GM23338 (cell line): ENCODE measurements at regions not wholly inside any gene's neighbourhood (a gene's known extent, or its start where the extent isn't known, plus 50 kb on each side); places are given as distances from the start of the nearest gene placed in this dataset.

Experiments used
- ATAC-seq: fragments of 200-7000 bp; cut with Tn5 transposase; 3 replicates; pipeline ENCODE4 v1.9.1; 2020
- DNase-seq: peaks from one replicate; pipeline ENCODE4 v3.0.0-alpha.2; 2015; ENCODE audit warnings: low spot score
- H2AFZ ChIP-seq: fragments of 200-600 bp; sonication (generic); 2 replicates; pipeline ENCODE4 v1.8.0; 2016; ENCODE audit warnings: antibody characterized with exemption, mild to moderate bottlenecking, moderate library complexity
- H3F3A ChIP-seq: fragments of 200-600 bp; sonication (generic); replicated peaks from 2 replicates; pipeline ENCODE4 v1.8.0; 2017; ENCODE audit warnings: antibody characterized with exemption, mixed run types, low read depth
- H3K27ac ChIP-seq: fragments of 200-600 bp; sonication (generic); 2 replicates; pipeline ENCODE4 v1.6.1; 2016; ENCODE audit warnings: low read depth
- H3K27me3 ChIP-seq: fragments of 200-600 bp; sonication (generic); 2 replicates; pipeline ENCODE4 v1.8.0; 2016; ENCODE audit warnings: mild to moderate bottlenecking, mixed run types, moderate library complexity; ENCODE audit not compliant: insufficient read depth
- H3K36me3 ChIP-seq: fragments of 200-600 bp; sonication (generic); 2 replicates; pipeline ENCODE4 v1.8.0; 2016; ENCODE audit warnings: mild to moderate bottlenecking; ENCODE audit not compliant: insufficient read depth
- H3K4me1 ChIP-seq: fragments of 200-600 bp; sonication (generic); 2 replicates; pipeline ENCODE4 v1.8.0; 2016; ENCODE audit warnings: mild to moderate bottlenecking, moderate library complexity; ENCODE audit not compliant: insufficient read depth
- H3K4me2 ChIP-seq: fragments of 200-600 bp; sonication (generic); 2 replicates; pipeline ENCODE4 v1.7.1; 2017; ENCODE audit warnings: mixed run types
- H3K4me3 ChIP-seq: fragments of 200-600 bp; sonication (generic); 2 replicates; pipeline ENCODE4 v1.6.1; 2016; ENCODE audit warnings: mixed run types
- H3K79me2 ChIP-seq: fragments of 200-600 bp; sonication (generic); replicated peaks from 2 replicates; pipeline ENCODE4 v1.8.0; 2017; ENCODE audit warnings: mild to moderate bottlenecking; ENCODE audit not compliant: insufficient read depth
- H3K9me2 ChIP-seq: fragments of 200-600 bp; sonication (generic); 2 replicates; pipeline ENCODE4 v1.8.0; 2017; ENCODE audit not compliant: insufficient read depth
- H4K20me1 ChIP-seq: fragments of 200-600 bp; sonication (generic); replicated peaks from 2 replicates; pipeline ENCODE4 v1.8.0; 2017; ENCODE audit warnings: mild to moderate bottlenecking; ENCODE audit not compliant: insufficient read depth
- H3K27ac Mint-ChIP-seq: 2 replicates; pipeline ENCODE4 v1.8.0; 2020; ENCODE audit warnings: inconsistent platforms, mild to moderate bottlenecking, moderate library complexity, mixed read lengths
- H3K27me3 Mint-ChIP-seq: 3 replicates; pipeline ENCODE4 v1.8.0; 2022; ENCODE audit warnings: low read depth, mild to moderate bottlenecking, moderate library complexity, mixed read lengths, inconsistent platforms; ENCODE audit not compliant: insufficient read depth, poor library complexity
- H3K36me3 Mint-ChIP-seq: 3 replicates; pipeline ENCODE4 v1.8.0; 2021; ENCODE audit warnings: low read depth, mild to moderate bottlenecking, inconsistent platforms, moderate library complexity, mixed read lengths
- H3K4me1 Mint-ChIP-seq: 3 replicates; pipeline ENCODE4 v1.8.0; 2020; ENCODE audit warnings: mild to moderate bottlenecking, inconsistent platforms, mixed read lengths
- H3K4me3 Mint-ChIP-seq: 3 replicates; pipeline ENCODE4 v1.8.0; 2021; ENCODE audit warnings: moderate library complexity, mild to moderate bottlenecking, inconsistent platforms, mixed read lengths
- H3K9me3 Mint-ChIP-seq: 3 replicates; pipeline ENCODE4 v1.8.0; 2020; ENCODE audit warnings: moderate library complexity, mild to moderate bottlenecking, inconsistent platforms, mixed read lengths
- EZH2phosphoT487 ChIP-seq: fragments of 200-600 bp; sonication (generic); IDR thresholded peaks from one replicate; pipeline ENCODE4 v1.8.1; 2018; ENCODE audit warnings: antibody characterized with exemption; ENCODE audit not compliant: unreplicated experiment
- NANOG ChIP-seq: IDR thresholded peaks from 2 replicates; pipeline ENCODE4 v1.6.1; 2016; ENCODE audit warnings: antibody characterized with exemption, borderline replicate concordance
- POLR2AphosphoS5 ChIP-seq: IDR thresholded peaks from 2 replicates; pipeline ENCODE4 v1.6.1; 2016; ENCODE audit warnings: antibody characterized with exemption, low read depth
- STAT1 ChIP-seq: IDR thresholded peaks from one replicate; pipeline ENCODE4 v1.6.1; 2016; ENCODE audit warnings: antibody characterized with exemption; ENCODE audit not compliant: unreplicated experiment
- TF ChIP-seq, protein P1 (sequence below): fragments of 250-450 bp; sonication (Bioruptor Pico); IDR thresholded peaks from 2 replicates; pipeline ENCODE4 v1.5.0; 2020; ENCODE audit warnings: mild to moderate bottlenecking, moderate library complexity
- TF ChIP-seq, protein P2 (sequence below), 2 experiments: fragments of 200-600 bp in 1 of 2; sonication (generic) in 1 of 2; conservative IDR thresholded peaks; 2 replicates each; pipeline versions ENCODE4 v1.5.1 to v1.6.1; 2016 to 2017; ENCODE audit warnings: antibody characterized with exemption in 2 of 2, low read depth in 2 of 2, mild to moderate bottlenecking in 2 of 2, moderate library complexity in 1 of 2
- TF ChIP-seq, protein P3 (sequence below): IDR thresholded peaks from 2 replicates; pipeline ENCODE4 v1.6.1; 2016; ENCODE audit warnings: antibody characterized with exemption

DNA sequence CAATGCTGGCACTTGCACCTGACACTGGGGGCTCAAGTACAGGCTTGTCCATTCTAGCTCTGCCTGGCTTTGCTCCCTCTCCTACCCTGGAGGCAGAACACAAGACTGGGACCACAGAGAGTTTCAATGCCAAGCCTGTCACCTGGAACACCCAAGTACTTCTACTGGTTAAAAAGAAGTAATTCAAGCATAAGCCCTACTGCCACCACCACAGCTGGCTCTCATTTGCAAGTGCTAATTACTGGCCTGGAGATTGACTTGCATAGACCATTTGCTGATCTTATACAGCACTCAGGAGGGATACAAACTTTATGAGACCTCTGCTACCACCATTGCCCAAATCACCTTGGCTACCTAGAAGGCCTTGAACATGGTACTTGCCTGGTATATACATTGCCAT lies 1550.9 kb downstream of the C4orf33 start (continued):
- TF ChIP-seq, protein P1, sequence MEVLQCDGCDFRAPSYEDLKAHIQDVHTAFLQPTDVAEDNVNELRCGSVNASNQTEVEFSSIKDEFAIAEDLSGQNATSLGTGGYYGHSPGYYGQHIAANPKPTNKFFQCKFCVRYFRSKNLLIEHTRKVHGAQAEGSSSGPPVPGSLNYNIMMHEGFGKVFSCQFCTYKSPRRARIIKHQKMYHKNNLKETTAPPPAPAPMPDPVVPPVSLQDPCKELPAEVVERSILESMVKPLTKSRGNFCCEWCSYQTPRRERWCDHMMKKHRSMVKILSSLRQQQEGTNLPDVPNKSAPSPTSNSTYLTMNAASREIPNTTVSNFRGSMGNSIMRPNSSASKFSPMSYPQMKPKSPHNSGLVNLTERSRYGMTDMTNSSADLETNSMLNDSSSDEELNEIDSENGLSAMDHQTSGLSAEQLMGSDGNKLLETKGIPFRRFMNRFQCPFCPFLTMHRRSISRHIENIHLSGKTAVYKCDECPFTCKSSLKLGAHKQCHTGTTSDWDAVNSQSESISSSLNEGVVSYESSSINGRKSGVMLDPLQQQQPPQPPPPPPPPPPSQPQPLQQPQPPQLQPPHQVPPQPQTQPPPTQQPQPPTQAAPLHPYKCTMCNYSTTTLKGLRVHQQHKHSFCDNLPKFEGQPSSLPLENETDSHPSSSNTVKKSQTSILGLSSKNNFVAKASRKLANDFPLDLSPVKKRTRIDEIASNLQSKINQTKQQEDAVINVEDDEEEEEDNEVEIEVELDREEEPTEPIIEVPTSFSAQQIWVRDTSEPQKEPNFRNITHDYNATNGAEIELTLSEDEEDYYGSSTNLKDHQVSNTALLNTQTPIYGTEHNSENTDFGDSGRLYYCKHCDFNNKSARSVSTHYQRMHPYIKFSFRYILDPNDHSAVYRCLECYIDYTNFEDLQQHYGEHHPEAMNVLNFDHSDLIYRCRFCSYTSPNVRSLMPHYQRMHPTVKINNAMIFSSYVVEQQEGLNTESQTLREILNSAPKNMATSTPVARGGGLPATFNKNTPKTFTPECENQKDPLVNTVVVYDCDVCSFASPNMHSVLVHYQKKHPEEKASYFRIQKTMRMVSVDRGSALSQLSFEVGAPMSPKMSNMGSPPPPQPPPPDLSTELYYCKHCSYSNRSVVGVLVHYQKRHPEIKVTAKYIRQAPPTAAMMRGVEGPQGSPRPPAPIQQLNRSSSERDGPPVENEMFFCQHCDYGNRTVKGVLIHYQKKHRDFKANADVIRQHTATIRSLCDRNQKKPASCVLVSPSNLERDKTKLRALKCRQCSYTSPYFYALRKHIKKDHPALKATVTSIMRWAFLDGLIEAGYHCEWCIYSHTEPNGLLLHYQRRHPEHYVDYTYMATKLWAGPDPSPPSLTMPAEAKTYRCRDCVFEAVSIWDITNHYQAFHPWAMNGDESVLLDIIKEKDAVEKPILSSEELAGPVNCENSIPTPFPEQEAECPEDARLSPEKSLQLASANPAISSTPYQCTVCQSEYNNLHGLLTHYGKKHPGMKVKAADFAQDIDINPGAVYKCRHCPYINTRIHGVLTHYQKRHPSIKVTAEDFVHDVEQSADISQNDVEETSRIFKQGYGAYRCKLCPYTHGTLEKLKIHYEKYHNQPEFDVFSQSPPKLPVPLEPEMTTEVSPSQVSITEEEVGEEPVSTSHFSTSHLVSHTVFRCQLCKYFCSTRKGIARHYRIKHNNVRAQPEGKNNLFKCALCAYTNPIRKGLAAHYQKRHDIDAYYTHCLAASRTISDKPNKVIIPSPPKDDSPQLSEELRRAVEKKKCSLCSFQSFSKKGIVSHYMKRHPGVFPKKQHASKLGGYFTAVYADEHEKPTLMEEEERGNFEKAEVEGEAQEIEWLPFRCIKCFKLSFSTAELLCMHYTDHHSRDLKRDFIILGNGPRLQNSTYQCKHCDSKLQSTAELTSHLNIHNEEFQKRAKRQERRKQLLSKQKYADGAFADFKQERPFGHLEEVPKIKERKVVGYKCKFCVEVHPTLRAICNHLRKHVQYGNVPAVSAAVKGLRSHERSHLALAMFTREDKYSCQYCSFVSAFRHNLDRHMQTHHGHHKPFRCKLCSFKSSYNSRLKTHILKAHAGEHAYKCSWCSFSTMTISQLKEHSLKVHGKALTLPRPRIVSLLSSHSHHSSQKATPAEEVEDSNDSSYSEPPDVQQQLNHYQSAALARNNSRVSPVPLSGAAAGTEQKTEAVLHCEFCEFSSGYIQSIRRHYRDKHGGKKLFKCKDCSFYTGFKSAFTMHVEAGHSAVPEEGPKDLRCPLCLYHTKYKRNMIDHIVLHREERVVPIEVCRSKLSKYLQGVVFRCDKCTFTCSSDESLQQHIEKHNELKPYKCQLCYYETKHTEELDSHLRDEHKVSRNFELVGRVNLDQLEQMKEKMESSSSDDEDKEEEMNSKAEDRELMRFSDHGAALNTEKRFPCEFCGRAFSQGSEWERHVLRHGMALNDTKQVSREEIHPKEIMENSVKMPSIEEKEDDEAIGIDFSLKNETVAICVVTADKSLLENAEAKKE: no peak

DNA sequence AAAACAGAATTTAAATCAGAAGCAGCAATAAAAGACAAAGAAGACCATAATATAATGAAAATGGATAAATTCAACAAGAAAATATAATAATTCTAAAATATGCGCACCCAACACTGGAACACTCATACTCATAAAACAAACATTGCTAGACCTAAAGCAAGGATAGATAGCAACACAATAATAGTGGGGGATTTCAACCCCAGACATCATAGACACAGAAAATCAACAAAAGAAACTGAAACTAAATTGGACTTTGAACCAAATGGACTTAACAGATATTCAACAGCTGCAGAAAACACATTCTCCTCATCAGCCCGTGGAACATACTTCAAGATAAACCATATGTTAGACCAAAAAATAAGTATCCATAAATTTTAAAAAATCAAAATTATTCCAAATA lies 1552.6 kb downstream of the C4orf33 start:
- H3K4me3 Mint-ChIP-seq: no peak overlapping the region
- H3K9me3 Mint-ChIP-seq: no peaks in the 10 kb centered on the region
- 0 out of 2 replicates have a peak, but pooled peaks cover 4% of the 10 kb centered on the region for H3K9me2 ChIP-seq
- DNase-seq (no peak), ATAC-seq (no peak)
- H3K4me3 ChIP-seq: no peak overlapping the region
- H3K4me1 Mint-ChIP-seq: peaks cover 12% of the 10 kb centered on the region
- H3F3A ChIP-seq: no peaks in the 10 kb centered on the region
- H3K27ac Mint-ChIP-seq: no peak overlapping the region
- H3K36me3 Mint-ChIP-seq: no peaks in the 10 kb centered on the region; the same call in 2 of the 3 replicates
- no peaks in the 10 kb centered on the region for H3K79me2 ChIP-seq
- no peak overlapping the region for H3K27ac ChIP-seq
- no peaks in the 10 kb centered on the region for H3K36me3 ChIP-seq
- H3K27me3 Mint-ChIP-seq: no peaks in the 10 kb centered on the region
- no peak overlapping the region for H3K4me2 ChIP-seq
- no peaks in the 10 kb centered on the region for H3K27me3 ChIP-seq
- H3K4me1 ChIP-seq: no peaks in the 10 kb centered on the region
- H2AFZ ChIP-seq: no peak overlapping the region
- no peaks in the 10 kb centered on the region for H4K20me1 ChIP-seq
- no peak for TF ChIP-seq NANOG
- TF ChIP-seq, protein P2, sequence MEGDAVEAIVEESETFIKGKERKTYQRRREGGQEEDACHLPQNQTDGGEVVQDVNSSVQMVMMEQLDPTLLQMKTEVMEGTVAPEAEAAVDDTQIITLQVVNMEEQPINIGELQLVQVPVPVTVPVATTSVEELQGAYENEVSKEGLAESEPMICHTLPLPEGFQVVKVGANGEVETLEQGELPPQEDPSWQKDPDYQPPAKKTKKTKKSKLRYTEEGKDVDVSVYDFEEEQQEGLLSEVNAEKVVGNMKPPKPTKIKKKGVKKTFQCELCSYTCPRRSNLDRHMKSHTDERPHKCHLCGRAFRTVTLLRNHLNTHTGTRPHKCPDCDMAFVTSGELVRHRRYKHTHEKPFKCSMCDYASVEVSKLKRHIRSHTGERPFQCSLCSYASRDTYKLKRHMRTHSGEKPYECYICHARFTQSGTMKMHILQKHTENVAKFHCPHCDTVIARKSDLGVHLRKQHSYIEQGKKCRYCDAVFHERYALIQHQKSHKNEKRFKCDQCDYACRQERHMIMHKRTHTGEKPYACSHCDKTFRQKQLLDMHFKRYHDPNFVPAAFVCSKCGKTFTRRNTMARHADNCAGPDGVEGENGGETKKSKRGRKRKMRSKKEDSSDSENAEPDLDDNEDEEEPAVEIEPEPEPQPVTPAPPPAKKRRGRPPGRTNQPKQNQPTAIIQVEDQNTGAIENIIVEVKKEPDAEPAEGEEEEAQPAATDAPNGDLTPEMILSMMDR (conservative IDR thresholded peaks at IDR 0.05; ENCODE audit: low read depth in 2 of 2): no peak
- TF ChIP-seq EZH2phosphoT487: no peak
- TF ChIP-seq, protein P3, sequence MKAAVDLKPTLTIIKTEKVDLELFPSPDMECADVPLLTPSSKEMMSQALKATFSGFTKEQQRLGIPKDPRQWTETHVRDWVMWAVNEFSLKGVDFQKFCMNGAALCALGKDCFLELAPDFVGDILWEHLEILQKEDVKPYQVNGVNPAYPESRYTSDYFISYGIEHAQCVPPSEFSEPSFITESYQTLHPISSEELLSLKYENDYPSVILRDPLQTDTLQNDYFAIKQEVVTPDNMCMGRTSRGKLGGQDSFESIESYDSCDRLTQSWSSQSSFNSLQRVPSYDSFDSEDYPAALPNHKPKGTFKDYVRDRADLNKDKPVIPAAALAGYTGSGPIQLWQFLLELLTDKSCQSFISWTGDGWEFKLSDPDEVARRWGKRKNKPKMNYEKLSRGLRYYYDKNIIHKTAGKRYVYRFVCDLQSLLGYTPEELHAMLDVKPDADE: no peak
- TF ChIP-seq, protein P1: no peak
- TF ChIP-seq STAT1: no peak
- TF ChIP-seq POLR2AphosphoS5: no peak
